ENCODE measurements at regions not wholly inside any gene's neighbourhood (a gene's known extent, or its start where the extent isn't known, plus 50 kb on each side); places are given as distances from the start of the nearest gene placed in this dataset.

DNA sequence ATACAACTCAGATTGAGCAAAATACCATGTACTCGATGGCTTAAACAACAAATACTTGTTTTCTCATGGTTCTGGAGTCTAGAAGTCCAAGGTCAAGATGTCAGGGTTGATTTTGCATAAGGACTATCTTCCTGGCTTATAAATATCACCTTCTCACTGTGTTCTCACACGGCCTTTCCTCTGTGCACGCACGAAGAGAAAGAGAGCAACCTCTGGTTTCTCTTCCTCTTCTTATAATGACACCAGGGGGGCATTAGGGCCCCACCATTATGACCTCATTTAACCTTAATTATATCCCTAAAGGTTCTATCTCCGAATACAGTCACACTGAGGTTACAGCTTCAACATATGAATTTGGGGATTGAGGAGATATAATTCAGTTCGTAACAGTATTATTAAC is 504.0 kb downstream of the MAGEE1 start:
- no peaks in the 10 kb centered on the region for H3K36me3 ChIP-seq (ENCODE audit: control insufficient read depth in 2 of 3, insufficient read depth in 3 of 3, low read length in 3 of 3)
- H3K9me3 ChIP-seq (ENCODE audit: control insufficient read depth in 2 of 3, insufficient read depth in 1 of 3, low read length in 3 of 3): no peaks in the 10 kb centered on the region
- no peak overlapping the region for H3K27ac ChIP-seq (ENCODE audit: low read depth in 2 of 2, low read length in 2 of 2)
- DNase-seq (no peak), FAIRE-seq (no peak)
- TF ChIP-seq, protein P1, sequence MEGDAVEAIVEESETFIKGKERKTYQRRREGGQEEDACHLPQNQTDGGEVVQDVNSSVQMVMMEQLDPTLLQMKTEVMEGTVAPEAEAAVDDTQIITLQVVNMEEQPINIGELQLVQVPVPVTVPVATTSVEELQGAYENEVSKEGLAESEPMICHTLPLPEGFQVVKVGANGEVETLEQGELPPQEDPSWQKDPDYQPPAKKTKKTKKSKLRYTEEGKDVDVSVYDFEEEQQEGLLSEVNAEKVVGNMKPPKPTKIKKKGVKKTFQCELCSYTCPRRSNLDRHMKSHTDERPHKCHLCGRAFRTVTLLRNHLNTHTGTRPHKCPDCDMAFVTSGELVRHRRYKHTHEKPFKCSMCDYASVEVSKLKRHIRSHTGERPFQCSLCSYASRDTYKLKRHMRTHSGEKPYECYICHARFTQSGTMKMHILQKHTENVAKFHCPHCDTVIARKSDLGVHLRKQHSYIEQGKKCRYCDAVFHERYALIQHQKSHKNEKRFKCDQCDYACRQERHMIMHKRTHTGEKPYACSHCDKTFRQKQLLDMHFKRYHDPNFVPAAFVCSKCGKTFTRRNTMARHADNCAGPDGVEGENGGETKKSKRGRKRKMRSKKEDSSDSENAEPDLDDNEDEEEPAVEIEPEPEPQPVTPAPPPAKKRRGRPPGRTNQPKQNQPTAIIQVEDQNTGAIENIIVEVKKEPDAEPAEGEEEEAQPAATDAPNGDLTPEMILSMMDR (IDR thresholded peaks at IDR 0.05; ENCODE audit: borderline replicate concordance, extremely low read depth, insufficient read depth): no peak
- H3K9ac ChIP-seq (ENCODE audit: low read length in 3 of 3): no peak overlapping the region
- H3K4me1 ChIP-seq (ENCODE audit: control insufficient read depth in 2 of 3, insufficient read depth in 2 of 3, low read depth in 1 of 3, low read length in 3 of 3): no peaks in the 10 kb centered on the region
- no peaks in the 10 kb centered on the region for H3K27me3 ChIP-seq (ENCODE audit: control insufficient read depth, insufficient read depth, low read length)
- no peak overlapping the region for H3K4me3 ChIP-seq (ENCODE audit: low read length in 3 of 3)
- intact Hi-C loops (cut with DNase I): no loop called here

DNA sequence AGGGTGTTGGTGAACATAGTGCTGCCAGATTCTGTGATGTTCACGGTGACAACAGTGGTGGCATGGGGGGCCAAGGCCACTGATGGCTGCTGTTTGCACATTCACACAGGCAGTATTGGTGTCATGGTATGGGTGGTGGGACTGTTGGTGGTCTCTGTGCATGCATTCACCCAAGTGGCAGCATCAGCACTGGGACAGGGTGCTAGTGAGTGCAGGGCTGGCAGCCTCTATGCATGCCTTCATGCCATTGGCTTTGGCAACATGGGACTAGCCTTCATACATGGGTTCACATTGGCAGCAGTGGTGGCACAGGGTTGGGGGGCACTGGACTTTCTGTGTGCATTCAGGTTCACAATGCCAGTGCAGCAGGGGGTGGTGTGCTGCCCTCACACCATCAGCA is 489.7 kb upstream of the FGF16 start:
- intact Hi-C loops (cut with DNase I): no loop called here
- Histone ChIP-seq H3K4me1 (ENCODE audit: control insufficient read depth in 2 of 3, insufficient read depth in 2 of 3, low read depth in 1 of 3, low read length in 3 of 3) (no peaks in the 10 kb centered on the region), H3K9me3 (ENCODE audit: control insufficient read depth in 2 of 3, insufficient read depth in 1 of 3, low read length in 3 of 3) (no peaks in the 10 kb centered on the region), H3K4me3 (ENCODE audit: low read length in 3 of 3) (no peak overlapping the region), H3K27me3 (ENCODE audit: control insufficient read depth, insufficient read depth, low read length) (no peaks in the 10 kb centered on the region), H3K36me3 (ENCODE audit: control insufficient read depth in 2 of 3, insufficient read depth in 3 of 3, low read length in 3 of 3) (no peaks in the 10 kb centered on the region), H3K9ac (ENCODE audit: low read length in 3 of 3) (no peak overlapping the region), H3K27ac (ENCODE audit: low read depth in 2 of 2, low read length in 2 of 2) (no peak overlapping the region)
- DNase-seq: no peak
- FAIRE-seq: no peak
- TF ChIP-seq, protein P1 (IDR thresholded peaks at IDR 0.05; ENCODE audit: borderline replicate concordance, extremely low read depth, insufficient read depth): no peak

DNA sequence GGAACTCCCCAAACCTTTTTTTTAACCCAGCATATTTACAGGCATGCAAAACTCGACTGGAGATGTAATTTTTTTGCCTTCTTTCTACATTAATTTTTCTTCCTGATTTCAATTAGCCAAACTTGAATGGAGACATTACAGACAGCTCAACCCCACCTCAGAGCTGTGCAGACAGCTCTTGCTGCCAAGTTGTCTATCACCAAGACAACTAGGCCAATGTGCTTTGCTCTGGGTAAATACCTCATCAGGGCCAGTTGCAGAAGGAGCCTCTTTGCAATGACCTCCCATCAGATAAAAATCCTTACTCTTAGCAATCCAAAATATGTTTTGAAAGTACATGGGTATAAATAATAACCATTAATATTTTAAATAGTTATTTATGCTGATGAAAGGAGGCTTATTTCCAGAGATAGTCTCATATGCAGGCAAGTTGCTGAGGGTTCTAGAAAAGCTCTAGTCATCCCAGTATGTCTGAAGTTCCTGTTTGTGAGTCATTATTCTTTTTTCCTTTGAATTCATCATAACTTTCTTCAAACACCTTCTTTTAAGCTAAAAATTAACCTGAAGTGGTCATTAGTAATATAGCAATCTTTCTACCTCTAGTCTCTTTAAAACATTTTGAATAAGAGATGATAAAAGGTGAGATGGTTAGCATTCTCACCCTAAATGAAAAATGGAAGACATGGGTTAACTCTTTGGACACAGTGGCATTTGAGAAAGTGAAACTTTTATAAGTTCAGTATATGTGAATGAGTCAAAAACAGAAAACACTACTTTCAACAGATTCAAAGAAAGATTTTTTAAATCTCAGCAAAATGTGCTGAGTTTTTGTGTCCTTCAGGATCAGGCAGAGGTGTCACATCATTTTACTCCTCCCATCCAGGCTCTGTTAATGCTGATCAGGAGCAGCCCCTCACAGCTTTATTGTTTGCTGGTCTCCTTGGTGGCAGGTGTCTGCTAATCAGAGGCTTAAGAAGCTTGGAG is 475.5 kb upstream of the FGF16 start:
- no peaks in the 10 kb centered on the region for H3K36me3 ChIP-seq (ENCODE audit: control insufficient read depth in 2 of 3, insufficient read depth in 3 of 3, low read length in 3 of 3)
- no peak overlapping the region for H3K4me3 ChIP-seq (ENCODE audit: low read length in 3 of 3)
- H3K4me1 ChIP-seq (ENCODE audit: control insufficient read depth in 2 of 3, insufficient read depth in 2 of 3, low read depth in 1 of 3, low read length in 3 of 3): no peaks in the 10 kb centered on the region
- no peaks in the 10 kb centered on the region for H3K9me3 ChIP-seq (ENCODE audit: control insufficient read depth in 2 of 3, insufficient read depth in 1 of 3, low read length in 3 of 3)
- no peak for FAIRE-seq
- no peak for DNase-seq
- H3K9ac ChIP-seq (ENCODE audit: low read length in 3 of 3): no peak overlapping the region
- no peak overlapping the region for H3K27ac ChIP-seq (ENCODE audit: low read depth in 2 of 2, low read length in 2 of 2)
- TF ChIP-seq, protein P1 (IDR thresholded peaks at IDR 0.05; ENCODE audit: borderline replicate concordance, extremely low read depth, insufficient read depth): no peak
- intact Hi-C loops (cut with DNase I): no loop called here
- H3K27me3 ChIP-seq (ENCODE audit: control insufficient read depth, insufficient read depth, low read length): no peaks in the 10 kb centered on the region

All from kidney (tissue), 13 donors.